GM23338 (cell line): ENCODE measurements at regions not wholly inside any gene's neighbourhood (a gene's known extent, or its start where the extent isn't known, plus 50 kb on each side); places are given as distances from the start of the nearest gene placed in this dataset.

Experiments
- ATAC-seq: fragments of 200-7000 bp; cut with Tn5 transposase; 3 replicates; pipeline ENCODE4 v1.9.1; 2020
- DNase-seq: peaks from one replicate; pipeline ENCODE4 v3.0.0-alpha.2; 2015; ENCODE audit warnings: low spot score
- H2AFZ ChIP-seq: fragments of 200-600 bp; sonication (generic); 2 replicates; pipeline ENCODE4 v1.8.0; 2016; ENCODE audit warnings: antibody characterized with exemption, mild to moderate bottlenecking, moderate library complexity
- H3F3A ChIP-seq: fragments of 200-600 bp; sonication (generic); replicated peaks from 2 replicates; pipeline ENCODE4 v1.8.0; 2017; ENCODE audit warnings: antibody characterized with exemption, mixed run types, low read depth
- H3K27ac ChIP-seq: fragments of 200-600 bp; sonication (generic); 2 replicates; pipeline ENCODE4 v1.6.1; 2016; ENCODE audit warnings: low read depth
- H3K27me3 ChIP-seq: fragments of 200-600 bp; sonication (generic); 2 replicates; pipeline ENCODE4 v1.8.0; 2016; ENCODE audit warnings: mild to moderate bottlenecking, mixed run types, moderate library complexity; ENCODE audit not compliant: insufficient read depth
- H3K36me3 ChIP-seq: fragments of 200-600 bp; sonication (generic); 2 replicates; pipeline ENCODE4 v1.8.0; 2016; ENCODE audit warnings: mild to moderate bottlenecking; ENCODE audit not compliant: insufficient read depth
- H3K4me1 ChIP-seq: fragments of 200-600 bp; sonication (generic); 2 replicates; pipeline ENCODE4 v1.8.0; 2016; ENCODE audit warnings: mild to moderate bottlenecking, moderate library complexity; ENCODE audit not compliant: insufficient read depth
- H3K4me2 ChIP-seq: fragments of 200-600 bp; sonication (generic); 2 replicates; pipeline ENCODE4 v1.7.1; 2017; ENCODE audit warnings: mixed run types
- H3K4me3 ChIP-seq: fragments of 200-600 bp; sonication (generic); 2 replicates; pipeline ENCODE4 v1.6.1; 2016; ENCODE audit warnings: mixed run types
- H3K79me2 ChIP-seq: fragments of 200-600 bp; sonication (generic); replicated peaks from 2 replicates; pipeline ENCODE4 v1.8.0; 2017; ENCODE audit warnings: mild to moderate bottlenecking; ENCODE audit not compliant: insufficient read depth
- H3K9me2 ChIP-seq: fragments of 200-600 bp; sonication (generic); 2 replicates; pipeline ENCODE4 v1.8.0; 2017; ENCODE audit not compliant: insufficient read depth
- H4K20me1 ChIP-seq: fragments of 200-600 bp; sonication (generic); replicated peaks from 2 replicates; pipeline ENCODE4 v1.8.0; 2017; ENCODE audit warnings: mild to moderate bottlenecking; ENCODE audit not compliant: insufficient read depth
- H3K27ac Mint-ChIP-seq: 2 replicates; pipeline ENCODE4 v1.8.0; 2020; ENCODE audit warnings: inconsistent platforms, mild to moderate bottlenecking, moderate library complexity, mixed read lengths
- H3K27me3 Mint-ChIP-seq: 3 replicates; pipeline ENCODE4 v1.8.0; 2022; ENCODE audit warnings: low read depth, mild to moderate bottlenecking, moderate library complexity, mixed read lengths, inconsistent platforms; ENCODE audit not compliant: insufficient read depth, poor library complexity
- H3K36me3 Mint-ChIP-seq: 3 replicates; pipeline ENCODE4 v1.8.0; 2021; ENCODE audit warnings: low read depth, mild to moderate bottlenecking, inconsistent platforms, moderate library complexity, mixed read lengths
- H3K4me1 Mint-ChIP-seq: 3 replicates; pipeline ENCODE4 v1.8.0; 2020; ENCODE audit warnings: mild to moderate bottlenecking, inconsistent platforms, mixed read lengths
- H3K4me3 Mint-ChIP-seq: 3 replicates; pipeline ENCODE4 v1.8.0; 2021; ENCODE audit warnings: moderate library complexity, mild to moderate bottlenecking, inconsistent platforms, mixed read lengths
- H3K9me3 Mint-ChIP-seq: 3 replicates; pipeline ENCODE4 v1.8.0; 2020; ENCODE audit warnings: moderate library complexity, mild to moderate bottlenecking, inconsistent platforms, mixed read lengths
- CREB1 ChIP-seq: fragments of 250-450 bp; sonication (Bioruptor Pico); IDR thresholded peaks from 2 replicates; pipeline ENCODE4 v1.5.0; 2020; ENCODE audit warnings: low read depth, mild to moderate bottlenecking, moderate library complexity
- CTCF ChIP-seq, 2 experiments: fragments of 200-600 bp in 1 of 2; sonication (generic) in 1 of 2; conservative IDR thresholded peaks; 2 replicates each; pipeline versions ENCODE4 v1.5.1 to v1.6.1; 2016 to 2017; ENCODE audit warnings: antibody characterized with exemption in 2 of 2, low read depth in 2 of 2, mild to moderate bottlenecking in 2 of 2, moderate library complexity in 1 of 2
- EZH2 ChIP-seq: fragments of 200-600 bp; sonication (generic); IDR thresholded peaks from one replicate; pipeline ENCODE4 v1.8.0; 2017; ENCODE audit warnings: antibody characterized with exemption, mild to moderate bottlenecking, low read depth; ENCODE audit not compliant: unreplicated experiment
- EZH2phosphoT487 ChIP-seq: fragments of 200-600 bp; sonication (generic); IDR thresholded peaks from one replicate; pipeline ENCODE4 v1.8.1; 2018; ENCODE audit warnings: antibody characterized with exemption; ENCODE audit not compliant: unreplicated experiment
- JUNB ChIP-seq: IDR thresholded peaks from one replicate; pipeline ENCODE4 v1.6.1; 2016; ENCODE audit warnings: antibody characterized with exemption; ENCODE audit not compliant: unreplicated experiment
- NANOG ChIP-seq: IDR thresholded peaks from 2 replicates; pipeline ENCODE4 v1.6.1; 2016; ENCODE audit warnings: antibody characterized with exemption, borderline replicate concordance
- POLR2AphosphoS5 ChIP-seq: IDR thresholded peaks from 2 replicates; pipeline ENCODE4 v1.6.1; 2016; ENCODE audit warnings: antibody characterized with exemption, low read depth
- STAT1 ChIP-seq: IDR thresholded peaks from one replicate; pipeline ENCODE4 v1.6.1; 2016; ENCODE audit warnings: antibody characterized with exemption; ENCODE audit not compliant: unreplicated experiment
- ZNF114 ChIP-seq: fragments of 250-450 bp; sonication (Bioruptor Pico); IDR thresholded peaks from 2 replicates; pipeline ENCODE4 v1.5.0; 2020; ENCODE audit warnings: mild to moderate bottlenecking, moderate library complexity
- ZNF331 ChIP-seq: fragments of 250-450 bp; sonication (Bioruptor Pico); IDR thresholded peaks from 2 replicates; pipeline ENCODE4 v1.5.0; 2020; ENCODE audit warnings: low read depth, mild to moderate bottlenecking, moderate library complexity
- ZNF462 ChIP-seq: fragments of 250-450 bp; sonication (Bioruptor Pico); IDR thresholded peaks from 2 replicates; pipeline ENCODE4 v1.5.0; 2020; ENCODE audit warnings: mild to moderate bottlenecking, moderate library complexity
- TF ChIP-seq, protein P1 (sequence below): IDR thresholded peaks from 2 replicates; pipeline ENCODE4 v1.6.1; 2016; ENCODE audit warnings: antibody characterized with exemption
- TF ChIP-seq, protein P2 (sequence below): IDR thresholded peaks from one replicate; pipeline ENCODE4 v1.6.1; 2018; ENCODE audit warnings: antibody characterized with exemption; ENCODE audit not compliant: unreplicated experiment

DNA sequence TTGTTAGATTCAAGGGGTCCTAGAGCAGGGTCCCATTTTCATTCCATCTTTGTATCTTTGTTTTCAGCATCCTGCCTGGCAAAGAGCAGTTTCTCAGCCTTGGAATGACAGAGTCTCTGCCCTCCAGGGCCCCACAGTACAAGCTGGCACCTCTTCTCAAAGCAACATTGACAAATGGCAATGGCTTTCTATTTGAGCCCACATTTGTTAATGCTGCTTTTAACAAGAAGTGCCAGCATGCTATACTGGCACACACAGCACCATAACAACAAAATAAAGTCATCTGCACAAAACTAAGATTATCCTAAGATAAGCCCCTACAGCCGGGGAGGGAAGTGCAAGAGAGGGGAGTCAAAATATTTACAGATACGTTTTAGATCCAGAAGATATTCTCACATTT, 309.7 kb upstream of the C11orf87 start:
- H3K4me1 ChIP-seq, result peaks cover 8% of the 10 kb centered on the region; the same call in 1 of the 2 replicates
- H3K36me3 Mint-ChIP-seq, result no peaks in the 10 kb centered on the region
- TF ChIP-seq NANOG (no peak), STAT1 (no peak), ZNF331 (CRISPR knock-in tag) (no peak), ZNF462 (CRISPR knock-in tag) (no peak), JUNB (no peak), POLR2AphosphoS5 (no peak), EZH2phosphoT487 (no peak), CREB1 (CRISPR knock-in tag) (no peak), ZNF114 (CRISPR knock-in tag) (no peak), EZH2 (no peak), CTCF (conservative IDR thresholded peaks at IDR 0.05; ENCODE audit: low read depth in 2 of 2) (no peak)
- TF ChIP-seq, protein P1, sequence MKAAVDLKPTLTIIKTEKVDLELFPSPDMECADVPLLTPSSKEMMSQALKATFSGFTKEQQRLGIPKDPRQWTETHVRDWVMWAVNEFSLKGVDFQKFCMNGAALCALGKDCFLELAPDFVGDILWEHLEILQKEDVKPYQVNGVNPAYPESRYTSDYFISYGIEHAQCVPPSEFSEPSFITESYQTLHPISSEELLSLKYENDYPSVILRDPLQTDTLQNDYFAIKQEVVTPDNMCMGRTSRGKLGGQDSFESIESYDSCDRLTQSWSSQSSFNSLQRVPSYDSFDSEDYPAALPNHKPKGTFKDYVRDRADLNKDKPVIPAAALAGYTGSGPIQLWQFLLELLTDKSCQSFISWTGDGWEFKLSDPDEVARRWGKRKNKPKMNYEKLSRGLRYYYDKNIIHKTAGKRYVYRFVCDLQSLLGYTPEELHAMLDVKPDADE, result no peak
- TF ChIP-seq, protein P2, sequence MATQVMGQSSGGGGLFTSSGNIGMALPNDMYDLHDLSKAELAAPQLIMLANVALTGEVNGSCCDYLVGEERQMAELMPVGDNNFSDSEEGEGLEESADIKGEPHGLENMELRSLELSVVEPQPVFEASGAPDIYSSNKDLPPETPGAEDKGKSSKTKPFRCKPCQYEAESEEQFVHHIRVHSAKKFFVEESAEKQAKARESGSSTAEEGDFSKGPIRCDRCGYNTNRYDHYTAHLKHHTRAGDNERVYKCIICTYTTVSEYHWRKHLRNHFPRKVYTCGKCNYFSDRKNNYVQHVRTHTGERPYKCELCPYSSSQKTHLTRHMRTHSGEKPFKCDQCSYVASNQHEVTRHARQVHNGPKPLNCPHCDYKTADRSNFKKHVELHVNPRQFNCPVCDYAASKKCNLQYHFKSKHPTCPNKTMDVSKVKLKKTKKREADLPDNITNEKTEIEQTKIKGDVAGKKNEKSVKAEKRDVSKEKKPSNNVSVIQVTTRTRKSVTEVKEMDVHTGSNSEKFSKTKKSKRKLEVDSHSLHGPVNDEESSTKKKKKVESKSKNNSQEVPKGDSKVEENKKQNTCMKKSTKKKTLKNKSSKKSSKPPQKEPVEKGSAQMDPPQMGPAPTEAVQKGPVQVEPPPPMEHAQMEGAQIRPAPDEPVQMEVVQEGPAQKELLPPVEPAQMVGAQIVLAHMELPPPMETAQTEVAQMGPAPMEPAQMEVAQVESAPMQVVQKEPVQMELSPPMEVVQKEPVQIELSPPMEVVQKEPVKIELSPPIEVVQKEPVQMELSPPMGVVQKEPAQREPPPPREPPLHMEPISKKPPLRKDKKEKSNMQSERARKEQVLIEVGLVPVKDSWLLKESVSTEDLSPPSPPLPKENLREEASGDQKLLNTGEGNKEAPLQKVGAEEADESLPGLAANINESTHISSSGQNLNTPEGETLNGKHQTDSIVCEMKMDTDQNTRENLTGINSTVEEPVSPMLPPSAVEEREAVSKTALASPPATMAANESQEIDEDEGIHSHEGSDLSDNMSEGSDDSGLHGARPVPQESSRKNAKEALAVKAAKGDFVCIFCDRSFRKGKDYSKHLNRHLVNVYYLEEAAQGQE, result no peak
- H3F3A ChIP-seq, result no peaks in the 10 kb centered on the region
- no peak overlapping the region for H3K27ac Mint-ChIP-seq
- H2AFZ ChIP-seq, result peak overlapping the region; percentile 95
- H4K20me1 ChIP-seq, result no peaks in the 10 kb centered on the region
- H3K27me3 ChIP-seq, result no peaks in the 10 kb centered on the region
- H3K79me2 ChIP-seq, result no peaks in the 10 kb centered on the region
- no peak overlapping the region for H3K27ac ChIP-seq
- no peaks in the 10 kb centered on the region for H3K9me3 Mint-ChIP-seq
- H3K36me3 ChIP-seq, result no peaks in the 10 kb centered on the region
- no peak overlapping the region for H3K4me2 ChIP-seq
- H3K9me2 ChIP-seq, result no peaks in the 10 kb centered on the region
- no peak overlapping the region for H3K4me3 Mint-ChIP-seq
- peak; percentile 23; the same call in 1 of the 3 replicates for ATAC-seq
- peaks cover 18% of the 10 kb centered on the region for H3K4me1 Mint-ChIP-seq
- no peak for DNase-seq
- H3K4me3 ChIP-seq, result no peak overlapping the region
- no peaks in the 10 kb centered on the region for H3K27me3 Mint-ChIP-seq
